LHCN-M2 (cell line): ENCODE measurements at regions not wholly inside any gene's neighbourhood (a gene's known extent, or its start where the extent isn't known, plus 50 kb on each side); places are given as distances from the start of the nearest gene placed in this dataset.
"Not testable (repeated sequence)": the region's sequence is repeated elsewhere in the genome, so short reads cannot be mapped to it uniquely, and the experiment has no call there.

ENCODE experiments used
- DNase-seq: peaks from one replicate; pipeline ENCODE4 v3.0.0-alpha.2; 2012; ENCODE audit warnings: low read depth

- DNase-seq, result no peak
These were observed 515.3 kb downstream of the SLC6A15 start for GRCh38 chr12:84397263-84397662.

- DNase-seq, result not testable (repeated sequence)
These were observed 521.4 kb downstream of the SLC6A15 start for GRCh38 chr12:84391176-84391575.

- DNase-seq, result no peak
These were observed 528.2 kb downstream of the SLC6A15 start for GRCh38 chr12:84384384-84384783.

GRCh38 chr12:84382486-84382885, 530.1 kb downstream of the SLC6A15 start:
- peak; percentile 5 for DNase-seq

GRCh38 chr12:84376320-84376719, 536.3 kb downstream of the SLC6A15 start:
- DNase-seq, result no peak

- no peak for DNase-seq
These were observed 537.0 kb downstream of the SLC6A15 start for GRCh38 chr12:84375449-84376170.

GRCh38 chr12:84362552-84362897, 550.1 kb downstream of the SLC6A15 start:
- no peak for DNase-seq

- no peak for DNase-seq
These were observed 550.7 kb downstream of the SLC6A15 start for GRCh38 chr12:84361651-84362551.

- DNase-seq, result no peak
These were observed 555.3 kb downstream of the SLC6A15 start for GRCh38 chr12:84357314-84357713.

- no peak for DNase-seq
These were observed 556.4 kb downstream of the SLC6A15 start for GRCh38 chr12:84356224-84356623.

GRCh38 chr12:84355561-84355960, 557.0 kb downstream of the SLC6A15 start:
- DNase-seq, result no peak

GRCh38 chr12:84348582-84348981, 564.0 kb downstream of the SLC6A15 start:
- no peak for DNase-seq

- DNase-seq, result no peak
These were observed 571.0 kb downstream of the SLC6A15 start for GRCh38 chr12:84341467-84342193.

- no peak for DNase-seq
These were observed 576.4 kb downstream of the SLC6A15 start for GRCh38 chr12:84336231-84336630.

GRCh38 chr12:84329938-84330337, 582.7 kb downstream of the SLC6A15 start:
- no peak for DNase-seq

GRCh38 chr12:84315926-84316325, 596.7 kb downstream of the SLC6A15 start:
- no peak for DNase-seq

GRCh38 chr12:84313323-84313675, 599.3 kb downstream of the SLC6A15 start:
- DNase-seq, result no peak

- no peak for DNase-seq
These were observed 604.4 kb downstream of the SLC6A15 start for GRCh38 chr12:84308211-84308610.

GRCh38 chr12:84305144-84305543, 607.5 kb downstream of the SLC6A15 start:
- no peak for DNase-seq

- no peak for DNase-seq
These were observed 618.4 kb downstream of the SLC6A15 start for GRCh38 chr12:84294246-84294645.

- no peak for DNase-seq
These were observed 622.4 kb downstream of the SLC6A15 start for GRCh38 chr12:84290168-84290567.

- DNase-seq, result no peak
These were observed 634.6 kb downstream of the SLC6A15 start for GRCh38 chr12:84277986-84278385.
